LNCaP clone FGC (cell line): ENCODE measurements at regions not wholly inside any gene's neighbourhood (a gene's known extent, or its start where the extent isn't known, plus 50 kb on each side); places are given as distances from the start of the nearest gene placed in this dataset.

Experiments
- DNase-seq: peaks from one replicate; pipeline ENCODE4 v3.0.0-alpha.2; 2011; ENCODE audit warnings: low read depth
- H3K4me3 ChIP-seq: 2 replicates; pipeline ENCODE4 v1.5.1; 2011; ENCODE audit warnings: mild to moderate bottlenecking, low read depth, low read length, control low read depth
- TF ChIP-seq, protein P1 (sequence below): IDR thresholded peaks from 2 replicates; pipeline ENCODE4 v1.5.1; 2012; ENCODE audit warnings: mild to moderate bottlenecking; ENCODE audit not compliant: control insufficient read depth, insufficient read depth; ENCODE audit errors: extremely low read depth

DNA sequence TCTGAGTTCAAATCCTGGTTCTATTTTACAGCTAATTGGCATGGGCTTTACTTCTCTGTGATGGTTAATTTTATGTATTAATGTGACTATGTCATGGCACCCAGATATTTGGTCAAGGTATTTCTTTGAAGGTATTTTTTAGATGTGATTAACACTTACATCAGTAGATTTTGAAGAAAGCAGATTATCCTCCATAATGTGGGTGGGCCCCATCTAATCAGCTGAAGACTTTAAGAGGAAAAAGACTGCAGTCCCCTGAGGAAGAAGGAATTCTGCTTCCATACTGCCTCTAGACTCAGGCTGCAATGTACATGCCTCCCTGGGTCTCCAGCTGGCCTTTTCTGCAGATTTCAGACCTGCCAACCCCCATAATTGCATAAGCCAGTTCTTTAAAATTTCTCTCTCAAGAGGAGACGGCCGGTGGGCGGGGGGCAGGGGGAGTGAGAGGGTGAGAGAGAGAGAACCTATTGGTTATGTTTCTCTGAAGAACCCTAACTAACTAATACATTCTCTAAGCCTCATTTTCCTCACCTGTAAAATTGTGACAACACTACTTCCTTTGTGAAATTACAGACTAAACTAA, 338.2 kb upstream of the PRDM1 start:
- TF ChIP-seq, protein P1, sequence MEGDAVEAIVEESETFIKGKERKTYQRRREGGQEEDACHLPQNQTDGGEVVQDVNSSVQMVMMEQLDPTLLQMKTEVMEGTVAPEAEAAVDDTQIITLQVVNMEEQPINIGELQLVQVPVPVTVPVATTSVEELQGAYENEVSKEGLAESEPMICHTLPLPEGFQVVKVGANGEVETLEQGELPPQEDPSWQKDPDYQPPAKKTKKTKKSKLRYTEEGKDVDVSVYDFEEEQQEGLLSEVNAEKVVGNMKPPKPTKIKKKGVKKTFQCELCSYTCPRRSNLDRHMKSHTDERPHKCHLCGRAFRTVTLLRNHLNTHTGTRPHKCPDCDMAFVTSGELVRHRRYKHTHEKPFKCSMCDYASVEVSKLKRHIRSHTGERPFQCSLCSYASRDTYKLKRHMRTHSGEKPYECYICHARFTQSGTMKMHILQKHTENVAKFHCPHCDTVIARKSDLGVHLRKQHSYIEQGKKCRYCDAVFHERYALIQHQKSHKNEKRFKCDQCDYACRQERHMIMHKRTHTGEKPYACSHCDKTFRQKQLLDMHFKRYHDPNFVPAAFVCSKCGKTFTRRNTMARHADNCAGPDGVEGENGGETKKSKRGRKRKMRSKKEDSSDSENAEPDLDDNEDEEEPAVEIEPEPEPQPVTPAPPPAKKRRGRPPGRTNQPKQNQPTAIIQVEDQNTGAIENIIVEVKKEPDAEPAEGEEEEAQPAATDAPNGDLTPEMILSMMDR = no peak
- no peak overlapping the region for H3K4me3 ChIP-seq
- no peak for DNase-seq

DNA sequence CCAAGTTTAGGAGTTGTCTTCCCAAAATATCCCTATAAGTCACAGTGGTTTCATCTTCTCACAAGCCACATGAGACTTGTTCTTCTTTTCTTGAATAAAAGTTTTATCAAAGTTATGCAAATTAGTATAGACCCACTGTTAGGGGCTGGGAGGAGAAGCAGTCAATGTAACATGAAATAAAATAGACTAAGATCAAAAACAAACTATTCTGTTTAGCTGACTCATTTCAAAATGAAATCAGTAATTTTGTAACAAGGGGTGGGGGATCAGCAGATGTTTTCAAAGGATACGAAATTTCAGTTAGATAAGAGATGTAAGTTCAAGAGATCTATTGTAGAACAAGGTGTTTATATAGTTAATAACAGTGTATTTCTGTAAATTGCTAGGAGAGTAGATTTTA, 339.6 kb upstream of the PRDM1 start:
- TF ChIP-seq, protein P1 = no peak
- H3K4me3 ChIP-seq = no peak overlapping the region
- DNase-seq = no peak

DNA sequence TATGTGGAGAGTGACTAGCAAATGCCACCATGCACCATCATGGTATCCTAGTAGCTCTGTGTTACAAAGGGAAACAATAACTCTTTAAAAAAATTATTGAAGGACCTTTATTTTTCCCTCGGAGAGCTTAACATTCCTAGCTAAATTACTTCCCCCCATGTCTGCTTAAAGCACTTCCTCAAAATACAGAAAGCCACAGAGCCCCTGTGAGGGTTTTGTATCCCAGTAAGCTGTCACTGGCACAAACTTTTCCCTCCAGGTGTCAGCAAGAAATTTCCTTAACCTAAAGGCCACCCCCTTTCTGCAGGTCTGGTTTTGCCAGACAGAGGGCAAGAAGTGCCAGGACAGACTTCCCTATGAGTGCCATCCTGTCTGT, 340.0 kb upstream of the PRDM1 start:
- H3K4me3 ChIP-seq = no peak overlapping the region
- TF ChIP-seq, protein P1 = no peak
- no peak for DNase-seq

DNA sequence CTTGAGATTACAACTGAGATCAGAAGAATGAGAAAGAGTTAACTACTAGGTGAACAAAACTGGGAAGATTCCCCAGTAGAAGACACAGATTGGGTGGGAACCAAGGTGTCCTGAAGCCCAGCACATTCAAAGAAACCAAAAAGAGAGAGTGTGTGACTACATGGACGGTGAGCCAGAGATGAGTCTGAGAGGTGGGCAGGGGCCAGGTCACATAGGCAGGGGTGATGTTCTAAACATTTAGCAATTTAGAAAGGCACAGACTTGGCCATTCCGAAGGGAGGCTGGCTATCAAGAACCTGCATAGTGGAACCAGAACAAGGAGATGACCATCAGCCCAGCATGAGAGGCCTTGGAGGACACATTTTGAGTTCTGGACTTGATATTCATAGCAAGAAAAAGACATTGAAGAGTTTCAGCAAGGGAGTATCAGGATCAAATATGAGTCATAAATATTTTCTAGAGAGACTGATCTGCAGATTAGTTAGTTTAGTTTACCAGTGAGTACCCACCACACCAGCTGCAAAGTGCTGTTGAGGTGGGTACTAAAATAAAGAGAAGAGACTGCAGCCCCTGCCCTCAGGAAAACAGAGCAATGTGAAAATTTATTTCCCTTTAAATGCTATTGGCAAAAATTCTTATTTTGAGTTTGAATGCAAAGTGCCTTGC, 340.5 kb upstream of the PRDM1 start:
- DNase-seq = no peak
- H3K4me3 ChIP-seq = no peak overlapping the region
- TF ChIP-seq, protein P1 = no peak

DNA sequence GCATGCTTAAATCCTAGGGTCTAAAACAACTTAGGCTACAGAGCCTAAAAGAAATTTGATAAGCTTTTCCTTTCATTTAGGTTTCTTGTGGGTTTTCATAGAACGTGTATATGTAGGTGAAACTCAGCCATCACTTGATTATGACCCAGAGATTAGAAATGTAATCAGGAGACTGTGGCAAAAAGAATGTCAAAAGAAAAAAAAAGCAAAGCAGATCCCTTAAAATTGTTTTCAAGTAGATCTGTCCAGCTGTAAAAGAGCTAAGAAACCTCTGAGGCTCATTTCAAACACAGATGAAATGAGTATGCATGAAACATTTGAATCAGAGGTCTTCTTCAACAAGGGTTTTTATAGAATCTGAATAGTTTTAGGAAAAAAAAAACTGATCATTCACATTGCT, 341.3 kb upstream of the PRDM1 start:
- no peak overlapping the region for H3K4me3 ChIP-seq
- TF ChIP-seq, protein P1 = no peak
- no peak for DNase-seq

DNA sequence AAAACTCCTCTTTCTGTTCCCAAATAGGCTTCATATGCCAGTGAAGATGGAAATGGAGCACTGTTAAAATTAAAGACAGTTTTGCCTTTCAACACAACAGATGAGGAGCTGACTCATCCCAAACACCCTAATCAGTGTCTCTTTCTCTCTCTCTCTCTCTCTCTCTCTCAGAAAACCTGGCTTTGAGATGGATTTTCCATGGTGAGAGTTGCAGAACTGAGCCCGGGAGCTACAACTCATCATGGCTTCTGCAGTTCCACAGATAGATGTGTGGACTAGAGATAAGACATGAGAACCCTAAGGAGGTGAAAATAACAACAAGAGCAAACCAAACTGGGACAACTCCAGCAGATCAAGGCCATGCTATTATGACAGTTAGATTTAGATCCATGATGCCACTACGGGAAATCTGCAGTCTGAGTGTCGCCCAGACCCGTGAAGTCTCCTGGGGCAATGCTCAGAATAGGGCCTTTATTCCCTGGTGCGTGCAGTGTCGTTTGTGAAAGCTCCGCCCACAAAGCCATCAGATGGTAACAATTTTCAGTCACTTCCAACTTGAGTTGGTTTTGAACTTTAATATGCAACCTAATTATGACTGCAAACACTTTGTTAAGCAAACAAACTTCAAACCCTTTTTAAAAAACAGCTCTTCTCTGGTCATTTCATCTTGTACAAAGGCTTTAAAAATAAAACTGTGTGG, 338.2 kb upstream of the PREP start:
- DNase-seq = no peak
- TF ChIP-seq, protein P1 = no peak
- no peak overlapping the region for H3K4me3 ChIP-seq

DNA sequence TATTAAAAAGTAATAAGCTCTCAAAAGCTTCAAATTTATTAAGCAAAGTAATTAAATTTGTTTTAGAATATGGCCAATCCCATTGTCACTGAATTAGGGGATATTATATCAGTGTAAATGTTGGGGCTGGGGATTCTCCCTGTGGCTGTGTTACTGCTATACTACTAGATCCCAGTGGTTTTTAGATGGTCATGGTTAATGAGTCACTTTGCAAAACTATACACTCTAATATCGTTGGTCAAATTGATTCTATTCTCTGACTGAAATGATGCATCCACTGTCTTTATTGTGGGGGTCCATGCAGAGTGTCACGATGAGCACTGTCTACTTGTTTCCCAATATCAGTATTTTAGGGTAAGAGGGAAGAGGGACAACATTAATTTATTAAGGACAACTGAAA, 336.9 kb upstream of the PREP start:
- TF ChIP-seq, protein P1 = no peak
- no peak for DNase-seq
- no peak overlapping the region for H3K4me3 ChIP-seq
